PFSK-1 (cell line): ENCODE measurements at regions not wholly inside any gene's neighbourhood (a gene's known extent, or its start where the extent isn't known, plus 50 kb on each side); places are given as distances from the start of the nearest gene placed in this dataset.

Experiments
- FOXP2 ChIP-seq: optimal IDR thresholded peaks from 2 replicates; pipeline ENCODE3; 2011; ENCODE audit warnings: borderline replicate concordance, control low read depth, inconsistent platforms; ENCODE audit not compliant: insufficient read depth; ENCODE audit errors: extremely low read length, extremely low read depth
- POLR2AphosphoS5 ChIP-seq: IDR thresholded peaks from 2 replicates; pipeline ENCODE4 v1.6.1; 2012; ENCODE audit warnings: low read depth, mild to moderate bottlenecking, control low read depth, low read length, moderate library complexity
- SIN3A ChIP-seq: IDR thresholded peaks from 2 replicates; pipeline ENCODE4 v1.6.1; 2012; ENCODE audit warnings: mild to moderate bottlenecking, low read length, moderate library complexity, borderline replicate concordance; ENCODE audit not compliant: insufficient read depth
- TAF1 ChIP-seq: IDR thresholded peaks from 2 replicates; pipeline ENCODE4 v1.6.1; 2012; ENCODE audit warnings: low read length, control low read depth, borderline replicate concordance; ENCODE audit not compliant: insufficient read depth
- TF ChIP-seq, protein P1 (sequence below), 2 experiments: IDR thresholded peaks; 2 replicates each; pipeline versions ENCODE4 v1.6.1 to v1.8.0; 2011 to 2012; ENCODE audit warnings: low read depth in 2 of 2, low read length in 2 of 2, control low read depth in 1 of 2, inconsistent platforms in 1 of 2, mild to moderate bottlenecking in 1 of 2, moderate library complexity in 1 of 2; ENCODE audit not compliant: insufficient read depth in 1 of 2

GRCh38 chr5:117681431-117682254, 1107.0 kb upstream of the SEMA6A start:
- TF ChIP-seq FOXP2 (no peak), TAF1 (no peak), POLR2AphosphoS5 (no peak), SIN3A (no peak)

DNA sequence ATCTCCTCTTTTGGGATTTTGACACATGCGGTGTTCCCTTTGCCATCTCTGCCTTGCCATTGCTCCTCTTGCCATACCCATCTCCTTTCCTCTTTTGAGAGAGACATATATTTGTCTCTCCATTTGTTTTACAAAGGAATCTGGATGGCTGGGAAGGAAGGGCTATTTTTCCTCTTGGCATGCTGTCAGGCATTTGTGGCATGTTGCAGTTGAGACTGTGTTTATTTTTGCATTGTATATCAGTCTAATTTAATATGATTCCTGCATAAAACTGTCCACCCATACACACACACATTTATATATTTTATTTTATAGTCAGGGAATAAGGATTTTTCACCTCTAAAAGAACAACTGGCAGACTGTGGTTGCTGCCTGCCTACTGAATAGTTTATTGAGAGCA, 1105.8 kb upstream of the SEMA6A start:
- TF ChIP-seq POLR2AphosphoS5 (no peak), FOXP2 (no peak), SIN3A (no peak), TAF1 (no peak)
- TF ChIP-seq, protein P1, sequence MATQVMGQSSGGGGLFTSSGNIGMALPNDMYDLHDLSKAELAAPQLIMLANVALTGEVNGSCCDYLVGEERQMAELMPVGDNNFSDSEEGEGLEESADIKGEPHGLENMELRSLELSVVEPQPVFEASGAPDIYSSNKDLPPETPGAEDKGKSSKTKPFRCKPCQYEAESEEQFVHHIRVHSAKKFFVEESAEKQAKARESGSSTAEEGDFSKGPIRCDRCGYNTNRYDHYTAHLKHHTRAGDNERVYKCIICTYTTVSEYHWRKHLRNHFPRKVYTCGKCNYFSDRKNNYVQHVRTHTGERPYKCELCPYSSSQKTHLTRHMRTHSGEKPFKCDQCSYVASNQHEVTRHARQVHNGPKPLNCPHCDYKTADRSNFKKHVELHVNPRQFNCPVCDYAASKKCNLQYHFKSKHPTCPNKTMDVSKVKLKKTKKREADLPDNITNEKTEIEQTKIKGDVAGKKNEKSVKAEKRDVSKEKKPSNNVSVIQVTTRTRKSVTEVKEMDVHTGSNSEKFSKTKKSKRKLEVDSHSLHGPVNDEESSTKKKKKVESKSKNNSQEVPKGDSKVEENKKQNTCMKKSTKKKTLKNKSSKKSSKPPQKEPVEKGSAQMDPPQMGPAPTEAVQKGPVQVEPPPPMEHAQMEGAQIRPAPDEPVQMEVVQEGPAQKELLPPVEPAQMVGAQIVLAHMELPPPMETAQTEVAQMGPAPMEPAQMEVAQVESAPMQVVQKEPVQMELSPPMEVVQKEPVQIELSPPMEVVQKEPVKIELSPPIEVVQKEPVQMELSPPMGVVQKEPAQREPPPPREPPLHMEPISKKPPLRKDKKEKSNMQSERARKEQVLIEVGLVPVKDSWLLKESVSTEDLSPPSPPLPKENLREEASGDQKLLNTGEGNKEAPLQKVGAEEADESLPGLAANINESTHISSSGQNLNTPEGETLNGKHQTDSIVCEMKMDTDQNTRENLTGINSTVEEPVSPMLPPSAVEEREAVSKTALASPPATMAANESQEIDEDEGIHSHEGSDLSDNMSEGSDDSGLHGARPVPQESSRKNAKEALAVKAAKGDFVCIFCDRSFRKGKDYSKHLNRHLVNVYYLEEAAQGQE (IDR thresholded peaks at IDR 0.05; ENCODE audit: insufficient read depth in 1 of 2, low read depth in 2 of 2, low read length in 2 of 2): no peak

- TF ChIP-seq POLR2AphosphoS5 (no peak), TAF1 (no peak), SIN3A (no peak)
- TF ChIP-seq, protein P1 (IDR thresholded peaks at IDR 0.05; ENCODE audit: insufficient read depth in 1 of 2, low read depth in 2 of 2, low read length in 2 of 2): no peak
These were observed 1104.4 kb upstream of the SEMA6A start for GRCh38 chr5:117679046-117679445.

- TF ChIP-seq SIN3A: no peak
- no peak for TF ChIP-seq FOXP2
- TF ChIP-seq POLR2AphosphoS5: no peak
- TF ChIP-seq, protein P1 (IDR thresholded peaks at IDR 0.05; ENCODE audit: insufficient read depth in 1 of 2, low read depth in 2 of 2, low read length in 2 of 2): no peak
- no peak for TF ChIP-seq TAF1
These were observed 1101.0 kb upstream of the SEMA6A start for GRCh38 chr5:117675646-117676045.

GRCh38 chr5:117671551-117671950, 1096.9 kb upstream of the SEMA6A start:
- no peak for TF ChIP-seq TAF1
- no peak for TF ChIP-seq FOXP2
- TF ChIP-seq, protein P1 (IDR thresholded peaks at IDR 0.05; ENCODE audit: insufficient read depth in 1 of 2, low read depth in 2 of 2, low read length in 2 of 2): no peak
- TF ChIP-seq POLR2AphosphoS5: no peak
- no peak for TF ChIP-seq SIN3A
